Right cardiac atrium (tissue), 5 donors: ENCODE measurements at regions not wholly inside any gene's neighbourhood (a gene's known extent, or its start where the extent isn't known, plus 50 kb on each side); places are given as distances from the start of the nearest gene placed in this dataset.

ENCODE experiments used
- ATAC-seq, 2 donors: fragments of 200-7000 bp; cut with Tn5 transposase; one replicate each; pipeline versions ENCODE4 v1.8.0 to v1.9.1; 2020; ENCODE audit warnings: moderate library complexity in 2 of 2, mild to moderate bottlenecking in 1 of 2
- DNase-seq, 3 donors: peaks; one replicate each; pipeline ENCODE4 v3.0.0-alpha.2; 2020
- H3K27ac ChIP-seq: one replicate; pipeline ENCODE4 v1.5.1; 2013; ENCODE audit warnings: mild to moderate bottlenecking, low read length, control low read depth, moderate library complexity
- H3K27me3 ChIP-seq: one replicate; pipeline ENCODE4 v1.6.1; 2013; ENCODE audit not compliant: control insufficient read depth, insufficient read depth
- H3K4me1 ChIP-seq: one replicate; pipeline ENCODE4 v1.6.1; 2013; ENCODE audit warnings: low read length; ENCODE audit not compliant: control insufficient read depth, insufficient read depth
- H3K4me3 ChIP-seq: one replicate; pipeline ENCODE4 v1.5.1; 2013; ENCODE audit warnings: low read length, control low read depth
- H3K9me3 ChIP-seq: one replicate; pipeline ENCODE4 v1.6.1; 2013; ENCODE audit warnings: low read length; ENCODE audit not compliant: control insufficient read depth
- WGBS: extraction: QIAGEN DNeasy Blood & Tissue Kit; methylation state at CpG from one replicate; pipeline ENCODE4 v1.1.7; 2013; 5-methylcytosine and 5-hydroxymethylcytosine counted together
- intact Hi-C, 4 donors: fragments of 100-400 bp; cut with DNase I; formaldehyde crosslinking; loops; one replicate each; pipeline versions ENCODE4 v1.11.0 to v1.14.0; 2022 to 2023
- donor health status: healthy with polysubstance abuse.
- donor health status: DM: no; HTN: yes; CAD: no.
- donor health status: DM: no; HTN: no; CAD: no.
- donor health status: DM: no; HTN: yes; CAD: no; lungs with severe emphysema.
- donor health status: DM: yes; HTN: yes; CAD: no.

GRCh38 chr13:106986033-106986484 is 418.1 kb upstream of the ARGLU1 start:
- intact Hi-C loops, result no loop called here
- Histone ChIP-seq H3K27me3 (no peaks in the 10 kb centered on the region), H3K4me3 (no peak overlapping the region), H3K4me1 (no peaks in the 10 kb centered on the region), H3K27ac (no peak overlapping the region), H3K9me3 (no peaks in the 10 kb centered on the region)
- WGBS, result 44% methylated on average over 7 of the region's 7 CpGs
- peak in 1 of 2 donors; percentile 44 for ATAC-seq
- DNase-seq, result no peak

- H3K4me3 ChIP-seq, result no peak overlapping the region
- H3K9me3 ChIP-seq, result no peaks in the 10 kb centered on the region
Observed at GRCh38 chr13:106985481-106985880, 417.5 kb upstream of the ARGLU1 start.

GRCh38 chr13:106981051-106981450 is 413.1 kb upstream of the ARGLU1 start:
- no peak overlapping the region for H3K27ac ChIP-seq
- no peak for ATAC-seq
- 48% methylated on average over 2 of the region's 2 CpGs for WGBS

More at GRCh38 chr13:106985481-106985880, 417.5 kb upstream of the ARGLU1 start:
- DNase-seq, result no peak
- no peaks in the 10 kb centered on the region for H3K4me1 ChIP-seq
- H3K27ac ChIP-seq, result no peak overlapping the region
- no peak for ATAC-seq
- no peaks in the 10 kb centered on the region for H3K27me3 ChIP-seq
- WGBS, result 63% methylated on average over 3 of the region's 3 CpGs
- intact Hi-C loops, result no loop called here

GRCh38 chr13:106967391-106967790 is 399.5 kb upstream of the ARGLU1 start:
- intact Hi-C loops, result no loop called here
- DNase-seq, result no peak
- Histone ChIP-seq H3K4me1 (no peaks in the 10 kb centered on the region), H3K27me3 (no peaks in the 10 kb centered on the region), H3K27ac (no peak overlapping the region), H3K4me3 (no peak overlapping the region), H3K9me3 (no peaks in the 10 kb centered on the region)
- no peak for ATAC-seq
- 67% methylated on average over 1 of the region's 1 CpG for WGBS

More at GRCh38 chr13:106981051-106981450, 413.1 kb upstream of the ARGLU1 start:
- Histone ChIP-seq H3K4me3 (no peak overlapping the region), H3K4me1 (no peaks in the 10 kb centered on the region), H3K9me3 (no peaks in the 10 kb centered on the region), H3K27me3 (no peaks in the 10 kb centered on the region)
- DNase-seq, result no peak
- intact Hi-C loops, result no loop called here

GRCh38 chr13:106963151-106963550 is 395.2 kb upstream of the ARGLU1 start:
- Histone ChIP-seq H3K4me3 (no peak overlapping the region), H3K4me1 (no peaks in the 10 kb centered on the region), H3K27me3 (no peaks in the 10 kb centered on the region), H3K27ac (no peak overlapping the region), H3K9me3 (no peaks in the 10 kb centered on the region)
- intact Hi-C loops, result no loop called here
- WGBS, result 76% methylated on average over 2 of the region's 2 CpGs
- DNase-seq (no peak), ATAC-seq (no peak)

- DNase-seq (no peak), ATAC-seq (no peak)
- 75% methylated on average over 2 of the region's 2 CpGs for WGBS
- H3K9me3 ChIP-seq, result no peaks in the 10 kb centered on the region
- no peak overlapping the region for H3K4me3 ChIP-seq
- H3K4me1 ChIP-seq, result no peaks in the 10 kb centered on the region
- no peaks in the 10 kb centered on the region for H3K27me3 ChIP-seq
- intact Hi-C loops, result no loop called here
- no peak overlapping the region for H3K27ac ChIP-seq
Observed at GRCh38 chr13:106961651-106962050, 393.7 kb upstream of the ARGLU1 start.

- Histone ChIP-seq H3K27ac (no peak overlapping the region), H3K9me3 (peaks cover 2% of the 10 kb centered on the region), H3K4me1 (no peaks in the 10 kb centered on the region), H3K27me3 (no peaks in the 10 kb centered on the region), H3K4me3 (no peak overlapping the region)
- intact Hi-C loops, result no loop called here
- 95% methylated on average over 1 of the region's 1 CpG for WGBS
- no peak for ATAC-seq
- DNase-seq, result no peak
Observed at GRCh38 chr13:106961216-106961615, 393.3 kb upstream of the ARGLU1 start.

- H3K27me3 ChIP-seq, result no peaks in the 10 kb centered on the region
- H3K4me3 ChIP-seq, result no peak overlapping the region
- H3K9me3 ChIP-seq, result peaks cover 2% of the 10 kb centered on the region
- H3K27ac ChIP-seq, result no peak overlapping the region
- H3K4me1 ChIP-seq, result no peaks in the 10 kb centered on the region
- DNase-seq (no peak), ATAC-seq (no peak)
- intact Hi-C loops, result no loop called here
- 72% methylated on average over 3 of the region's 3 CpGs for whole genome bisulfite sequencing
Observed at GRCh38 chr13:106958621-106959048, 390.7 kb upstream of the ARGLU1 start.

GRCh38 chr13:106942563-106942962 is 374.6 kb upstream of the ARGLU1 start:
- ATAC-seq (no peak), DNase-seq (no peak)
- WGBS, result 92% methylated on average over 3 of the region's 3 CpGs
- Histone ChIP-seq H3K4me1 (no peaks in the 10 kb centered on the region), H3K9me3 (no peaks in the 10 kb centered on the region), H3K4me3 (no peak overlapping the region), H3K27me3 (no peaks in the 10 kb centered on the region), H3K27ac (no peak overlapping the region)
- intact Hi-C loops, result no loop called here

- intact Hi-C loops, result no loop called here
- ATAC-seq (no peak), DNase-seq (no peak)
- Histone ChIP-seq H3K9me3 (no peaks in the 10 kb centered on the region), H3K27ac (no peak overlapping the region), H3K4me3 (no peak overlapping the region), H3K4me1 (no peaks in the 10 kb centered on the region), H3K27me3 (no peaks in the 10 kb centered on the region)
- WGBS, result 88% methylated on average over 8 of the region's 8 CpGs
Observed at GRCh38 chr13:106941779-106942178, 373.8 kb upstream of the ARGLU1 start.

- no peak overlapping the region for H3K4me3 ChIP-seq
- H3K9me3 ChIP-seq, result no peaks in the 10 kb centered on the region
- intact Hi-C loops, result loop anchor here in 1 of 4 donors (10.0 kb wide), 1 partner anchor 207 kb away; no protein-coding TSS in a partner anchor
Observed at GRCh38 chr13:106927421-106927820, 359.5 kb upstream of the ARGLU1 start.

GRCh38 chr13:106922384-106922783 is 354.4 kb upstream of the ARGLU1 start:
- H3K9me3 ChIP-seq, result no peaks in the 10 kb centered on the region
- H3K4me1 ChIP-seq, result no peaks in the 10 kb centered on the region
- no peak for ATAC-seq
- WGBS, result 71% methylated on average over 6 of the region's 6 CpGs
- H3K4me3 ChIP-seq, result no peak overlapping the region
- H3K27me3 ChIP-seq, result no peaks in the 10 kb centered on the region
- DNase-seq, result no peak
- intact Hi-C loops, result loop anchor here in 1 of 4 donors (10.0 kb wide), 1 partner anchor 212 kb away; no protein-coding TSS in a partner anchor
- H3K27ac ChIP-seq, result no peak overlapping the region

More at GRCh38 chr13:106927421-106927820, 359.5 kb upstream of the ARGLU1 start:
- Histone ChIP-seq H3K27me3 (no peaks in the 10 kb centered on the region), H3K4me1 (no peaks in the 10 kb centered on the region), H3K27ac (no peak overlapping the region)
- WGBS, result 94% methylated on average over 1 of the region's 1 CpG
- DNase-seq (no peak), ATAC-seq (no peak)
